ENCODE measurements at regions not wholly inside any gene's neighbourhood (a gene's known extent, or its start where the extent isn't known, plus 50 kb on each side); places are given as distances from the start of the nearest gene placed in this dataset.

DNA sequence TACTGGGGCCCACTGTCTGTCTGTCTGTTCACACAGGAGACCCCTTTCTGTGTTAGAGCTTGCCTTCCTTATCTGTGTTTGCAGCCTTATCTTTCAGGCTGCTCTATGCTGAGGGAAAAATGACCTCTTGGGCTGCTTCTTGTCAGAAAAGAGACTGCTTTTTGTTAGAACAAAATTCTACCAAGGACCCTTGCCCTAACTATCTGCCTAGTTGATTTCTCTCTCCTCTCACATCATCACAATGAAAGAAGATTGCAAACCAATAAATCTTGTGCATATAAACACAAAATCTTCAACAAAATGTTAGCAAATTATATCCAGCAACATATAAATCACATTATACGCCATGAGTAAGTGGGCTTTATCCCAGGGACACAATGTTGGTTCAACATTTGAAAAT, 1117.7 kb downstream of the CDH11 start:
- Histone ChIP-seq H3K4me1 (no peaks in the 10 kb centered on the region), H3K36me3 (no peaks in the 10 kb centered on the region), H3K4me3 (ENCODE audit: low read depth, low read length) (no peak overlapping the region), H3K9me3 (no peaks in the 10 kb centered on the region), H3K27me3 (no peaks in the 10 kb centered on the region)
- TF ChIP-seq, protein P1, sequence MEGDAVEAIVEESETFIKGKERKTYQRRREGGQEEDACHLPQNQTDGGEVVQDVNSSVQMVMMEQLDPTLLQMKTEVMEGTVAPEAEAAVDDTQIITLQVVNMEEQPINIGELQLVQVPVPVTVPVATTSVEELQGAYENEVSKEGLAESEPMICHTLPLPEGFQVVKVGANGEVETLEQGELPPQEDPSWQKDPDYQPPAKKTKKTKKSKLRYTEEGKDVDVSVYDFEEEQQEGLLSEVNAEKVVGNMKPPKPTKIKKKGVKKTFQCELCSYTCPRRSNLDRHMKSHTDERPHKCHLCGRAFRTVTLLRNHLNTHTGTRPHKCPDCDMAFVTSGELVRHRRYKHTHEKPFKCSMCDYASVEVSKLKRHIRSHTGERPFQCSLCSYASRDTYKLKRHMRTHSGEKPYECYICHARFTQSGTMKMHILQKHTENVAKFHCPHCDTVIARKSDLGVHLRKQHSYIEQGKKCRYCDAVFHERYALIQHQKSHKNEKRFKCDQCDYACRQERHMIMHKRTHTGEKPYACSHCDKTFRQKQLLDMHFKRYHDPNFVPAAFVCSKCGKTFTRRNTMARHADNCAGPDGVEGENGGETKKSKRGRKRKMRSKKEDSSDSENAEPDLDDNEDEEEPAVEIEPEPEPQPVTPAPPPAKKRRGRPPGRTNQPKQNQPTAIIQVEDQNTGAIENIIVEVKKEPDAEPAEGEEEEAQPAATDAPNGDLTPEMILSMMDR (IDR thresholded peaks at IDR 0.05; ENCODE audit: low read depth, low read length), result no peak
- DNase-seq, result no peak

DNA sequence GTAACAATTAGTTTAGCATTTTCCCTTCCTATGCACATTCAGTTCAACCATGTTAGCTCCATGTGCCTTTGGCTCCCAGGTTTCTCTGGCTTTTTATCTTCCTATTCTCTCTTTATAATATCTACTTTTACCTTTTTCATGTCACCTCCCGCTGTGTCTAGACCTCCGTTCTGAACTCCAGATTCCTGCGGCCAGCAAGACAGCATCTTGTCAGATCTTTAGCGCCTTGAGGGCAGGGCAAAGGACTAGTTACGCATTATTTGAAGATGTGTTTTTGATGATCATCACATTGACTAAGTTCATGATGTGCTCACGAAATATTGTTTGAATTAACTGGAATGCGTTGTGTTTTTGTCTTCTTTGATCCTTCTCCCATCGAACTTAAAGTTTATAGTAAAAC, 1126.8 kb downstream of the CDH11 start:
- Histone ChIP-seq H3K27me3 (no peaks in the 10 kb centered on the region), H3K36me3 (no peaks in the 10 kb centered on the region)

DNA sequence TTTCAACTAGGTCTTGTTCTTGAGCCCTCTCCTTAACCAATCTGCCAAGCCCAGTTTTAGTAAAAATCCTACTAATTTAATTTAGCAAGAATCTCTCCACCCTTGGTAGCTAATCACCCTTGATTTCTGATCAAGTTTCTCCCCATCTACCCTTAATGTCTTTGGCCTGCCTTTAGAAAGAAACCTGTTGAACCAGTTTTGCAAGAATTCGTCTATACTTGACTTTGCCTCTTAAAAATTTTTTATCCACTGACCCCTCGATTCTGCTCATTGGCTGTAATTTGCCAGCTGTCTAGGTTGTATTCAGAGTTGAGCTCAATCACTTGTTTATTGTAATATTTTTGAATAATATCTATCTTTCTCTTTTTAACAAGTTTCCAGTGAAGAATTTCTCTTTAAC, 1138.5 kb downstream of the CDH11 start:
- TF ChIP-seq, protein P1 (IDR thresholded peaks at IDR 0.05; ENCODE audit: low read depth, low read length), result no peak
- Histone ChIP-seq H3K9me3 (no peaks in the 10 kb centered on the region), H3K36me3 (no peaks in the 10 kb centered on the region), H3K4me1 (no peaks in the 10 kb centered on the region), H3K27me3 (no peaks in the 10 kb centered on the region), H3K4me3 (ENCODE audit: low read depth, low read length) (no peak overlapping the region)
- DNase-seq, result no peak

More for the DNA sequence above, 1126.8 kb downstream of the CDH11 start:
- Histone ChIP-seq H3K9me3 (no peaks in the 10 kb centered on the region), H3K4me1 (no peaks in the 10 kb centered on the region), H3K4me3 (ENCODE audit: low read depth, low read length) (no peak overlapping the region)
- TF ChIP-seq, protein P1 (IDR thresholded peaks at IDR 0.05; ENCODE audit: low read depth, low read length), result no peak
- no peak for DNase-seq

DNA sequence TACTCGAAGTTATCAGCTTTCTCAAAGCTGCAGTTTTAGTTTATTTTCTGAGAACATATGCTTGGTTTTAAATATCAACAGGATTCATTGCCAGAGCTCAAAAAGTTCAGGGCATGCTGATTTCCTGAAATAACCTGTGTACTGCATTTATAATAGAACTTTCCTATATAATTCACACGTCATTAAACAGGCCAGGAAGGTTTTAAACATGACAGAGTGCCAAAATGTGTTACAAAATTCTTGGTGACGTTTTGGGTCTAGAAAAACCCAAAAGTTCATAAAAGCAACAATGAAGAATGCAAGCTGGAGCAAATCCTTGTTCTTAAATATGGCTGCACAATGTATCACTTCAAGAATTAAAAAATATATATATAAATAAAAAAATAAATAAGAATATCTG, 1139.1 kb downstream of the CDH11 start:
- H3K36me3 ChIP-seq, result no peaks in the 10 kb centered on the region
- no peak for DNase-seq
- H3K27me3 ChIP-seq, result no peaks in the 10 kb centered on the region
- H3K4me3 ChIP-seq (ENCODE audit: low read depth, low read length), result no peak overlapping the region
- H3K4me1 ChIP-seq, result no peaks in the 10 kb centered on the region
- no peaks in the 10 kb centered on the region for H3K9me3 ChIP-seq
- TF ChIP-seq, protein P1 (IDR thresholded peaks at IDR 0.05; ENCODE audit: low read depth, low read length), result no peak

DNA sequence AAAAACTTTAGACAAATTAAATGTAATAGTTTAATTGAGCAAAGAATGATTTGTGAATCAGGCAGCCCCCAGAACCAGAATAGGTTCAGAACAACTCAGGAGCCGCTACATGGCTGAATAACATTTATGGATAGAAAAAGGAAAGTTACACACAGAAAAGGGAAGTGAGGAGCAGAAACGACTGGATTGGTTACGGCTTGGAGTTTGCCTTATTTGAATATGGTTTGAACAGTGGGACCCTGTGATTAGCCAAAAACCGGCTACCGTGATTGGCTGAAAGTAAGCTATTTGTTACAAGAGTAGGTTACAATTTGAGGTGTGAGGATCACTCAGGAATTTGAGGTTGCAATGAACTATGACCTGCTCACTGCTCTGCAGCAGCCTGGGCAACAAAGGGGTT, 1139.8 kb downstream of the CDH11 start:
- Histone ChIP-seq H3K4me1 (no peaks in the 10 kb centered on the region), H3K9me3 (no peaks in the 10 kb centered on the region), H3K27me3 (no peaks in the 10 kb centered on the region), H3K4me3 (ENCODE audit: low read depth, low read length) (no peak overlapping the region), H3K36me3 (no peaks in the 10 kb centered on the region)
- no peak for DNase-seq
- TF ChIP-seq, protein P1 (IDR thresholded peaks at IDR 0.05; ENCODE audit: low read depth, low read length), result no peak

DNA sequence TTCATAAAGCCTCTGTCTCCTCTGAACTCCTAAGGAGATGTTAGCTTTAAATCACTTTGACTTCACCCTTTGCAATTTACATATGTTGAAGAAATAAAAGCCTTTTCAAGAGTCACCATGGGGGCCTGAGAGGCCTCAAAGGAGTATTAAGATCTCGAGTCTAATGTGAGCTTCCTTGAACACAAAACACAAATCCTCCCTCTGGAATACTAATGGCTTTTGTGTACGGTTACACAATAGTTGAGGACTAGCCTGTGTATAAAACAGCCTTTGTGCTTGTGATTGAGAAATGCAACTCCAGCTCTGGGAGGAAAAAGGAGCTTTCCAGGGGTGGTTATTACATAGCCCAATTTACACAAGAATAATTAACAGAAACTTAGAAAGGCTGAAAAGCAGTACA, 1140.2 kb downstream of the CDH11 start:
- H3K4me3 ChIP-seq (ENCODE audit: low read depth, low read length), result no peak overlapping the region
- H3K4me1 ChIP-seq, result no peaks in the 10 kb centered on the region
- DNase-seq, result no peak
- no peaks in the 10 kb centered on the region for H3K9me3 ChIP-seq
- no peaks in the 10 kb centered on the region for H3K27me3 ChIP-seq
- TF ChIP-seq, protein P1 (IDR thresholded peaks at IDR 0.05; ENCODE audit: low read depth, low read length), result no peak
- no peaks in the 10 kb centered on the region for H3K36me3 ChIP-seq
